ELR (cell line): ENCODE measurements at regions not wholly inside any gene's neighbourhood (a gene's known extent, or its start where the extent isn't known, plus 50 kb on each side); places are given as distances from the start of the nearest gene placed in this dataset.
"Not testable (repeated sequence)": the region's sequence is repeated elsewhere in the genome, so short reads cannot be mapped to it uniquely, and the experiment has no call there.

Experiments
- DNase-seq: peaks from one replicate; pipeline ENCODE4 v3.0.0-alpha.2; 2015; ENCODE audit warnings: low read depth

- no peak for DNase-seq
These were observed 475.8 kb upstream of the PCDH20 start for GRCh38 chr13:61891401-61891800.

- DNase-seq: no peak
These were observed 469.2 kb upstream of the PCDH20 start for GRCh38 chr13:61884830-61885229.

GRCh38 chr13:61880578-61881283 lies 465.1 kb upstream of the PCDH20 start:
- DNase-seq: peak; percentile 46

GRCh38 chr13:61878565-61878964 lies 462.9 kb upstream of the PCDH20 start:
- DNase-seq: not testable (repeated sequence)

- DNase-seq: no peak
These were observed 459.4 kb upstream of the PCDH20 start for GRCh38 chr13:61874970-61875579.

GRCh38 chr13:61873717-61874116 lies 458.1 kb upstream of the PCDH20 start:
- no peak for DNase-seq

- DNase-seq: no peak
These were observed 441.5 kb upstream of the PCDH20 start for GRCh38 chr13:61857198-61857597.

GRCh38 chr13:61852116-61852619 lies 436.5 kb upstream of the PCDH20 start:
- no peak for DNase-seq

GRCh38 chr13:61850794-61851193 lies 435.1 kb upstream of the PCDH20 start:
- DNase-seq: no peak

GRCh38 chr13:61838568-61838967 lies 422.9 kb upstream of the PCDH20 start:
- DNase-seq: no peak

- DNase-seq: no peak
These were observed 417.6 kb upstream of the PCDH20 start for GRCh38 chr13:61833228-61833627.

GRCh38 chr13:61831026-61831425 lies 415.4 kb upstream of the PCDH20 start:
- DNase-seq: no peak

- DNase-seq: no peak
These were observed 414.8 kb upstream of the PCDH20 start for GRCh38 chr13:61830475-61830874.

GRCh38 chr13:61824168-61824567 lies 408.5 kb upstream of the PCDH20 start:
- DNase-seq: no peak

- DNase-seq: no peak
These were observed 396.6 kb upstream of the PCDH20 start for GRCh38 chr13:61812286-61812685.

- no peak for DNase-seq
These were observed 394.4 kb upstream of the PCDH20 start for GRCh38 chr13:61810065-61810464.

- DNase-seq: no peak
These were observed 381.7 kb upstream of the PCDH20 start for GRCh38 chr13:61797397-61797796.

- no peak for DNase-seq
These were observed 379.9 kb upstream of the PCDH20 start for GRCh38 chr13:61795580-61795979.

GRCh38 chr13:61779456-61779855 lies 363.8 kb upstream of the PCDH20 start:
- no peak for DNase-seq

- no peak for DNase-seq
These were observed 362.9 kb upstream of the PCDH20 start for GRCh38 chr13:61778531-61778930.

GRCh38 chr13:61777899-61778298 lies 362.2 kb upstream of the PCDH20 start:
- no peak for DNase-seq

- no peak for DNase-seq
These were observed 361.6 kb upstream of the PCDH20 start for GRCh38 chr13:61777271-61777670.

- no peak for DNase-seq
These were observed 359.3 kb upstream of the PCDH20 start for GRCh38 chr13:61774903-61775302.

GRCh38 chr13:61770681-61771080 lies 355.0 kb upstream of the PCDH20 start:
- no peak for DNase-seq
